Prostate gland (tissue), 2 donors: ENCODE measurements at regions not wholly inside any gene's neighbourhood (a gene's known extent, or its start where the extent isn't known, plus 50 kb on each side); places are given as distances from the start of the nearest gene placed in this dataset.
A peak's percentile ranks its signal among the peaks of the same experiment; 100 is the strongest.

Source experiments
- DNase-seq: peaks from one replicate; pipeline ENCODE4 v3.0.0-alpha.2; 2019; ENCODE audit warnings: low spot score
- H3K27ac ChIP-seq, 2 donors: fragments of 200-600 bp; sonication (generic); 2 replicates each; pipeline ENCODE4 v1.5.1; 2017 to 2019
- H3K27me3 ChIP-seq: fragments of 200-600 bp; sonication (generic); replicated peaks from 2 replicates; pipeline ENCODE4 v1.5.1; 2019; ENCODE audit not compliant: insufficient read depth
- H3K36me3 ChIP-seq, 2 donors: fragments of 200-600 bp; sonication (generic); 1 replicate in 1 of 2; 2 replicates in 1 of 2; pipeline versions ENCODE4 v1.5.1 to v1.8.1; 2017 to 2019
- H3K4me1 ChIP-seq: fragments of 200-600 bp; sonication (generic); replicated peaks from 2 replicates; pipeline ENCODE4 v1.5.1; 2019
- H3K4me3 ChIP-seq, 2 donors: fragments of 200-600 bp; sonication (generic); 2 replicates each; pipeline ENCODE4 v1.5.1; 2017 to 2019
- H3K9me3 ChIP-seq: fragments of 200-600 bp; sonication (generic); 2 replicates; pipeline ENCODE4 v1.5.1; 2017
- POLR2A ChIP-seq: fragments of 450-650 bp; IDR thresholded peaks from one replicate; pipeline ENCODE4 v1.6.1; 2016; ENCODE audit warnings: antibody characterized with exemption, mild to moderate bottlenecking
- POLR2AphosphoS5 ChIP-seq: sonication (generic); formaldehyde crosslinking; IDR thresholded peaks from one replicate; pipeline ENCODE4 v1.6.1; 2017; ENCODE audit warnings: antibody characterized with exemption
- WGBS: methylation state at CpG from one replicate; pipeline ENCODE4 v1.1.5; 2018; 5-methylcytosine and 5-hydroxymethylcytosine counted together
- intact Hi-C: fragments of 100-400 bp; cut with DNase I; formaldehyde crosslinking; loops from one replicate; pipeline ENCODE4 v1.14.2; 2022
- TF ChIP-seq, protein P1 (sequence below), 4 experiments: fragments of 200-600 bp in 2 of 4; fragments of 450-650 bp in 2 of 4; sonication (generic) in 2 of 4; IDR thresholded peaks; 1 replicate in 3 of 4; 2 replicates in 1 of 4; pipeline ENCODE4 v1.5.1; 2016 to 2019; ENCODE audit warnings: antibody characterized with exemption in 4 of 4, mild to moderate bottlenecking in 2 of 4, moderate library complexity in 2 of 4

- intact Hi-C loops = no loop called here
- TF ChIP-seq, protein P1, sequence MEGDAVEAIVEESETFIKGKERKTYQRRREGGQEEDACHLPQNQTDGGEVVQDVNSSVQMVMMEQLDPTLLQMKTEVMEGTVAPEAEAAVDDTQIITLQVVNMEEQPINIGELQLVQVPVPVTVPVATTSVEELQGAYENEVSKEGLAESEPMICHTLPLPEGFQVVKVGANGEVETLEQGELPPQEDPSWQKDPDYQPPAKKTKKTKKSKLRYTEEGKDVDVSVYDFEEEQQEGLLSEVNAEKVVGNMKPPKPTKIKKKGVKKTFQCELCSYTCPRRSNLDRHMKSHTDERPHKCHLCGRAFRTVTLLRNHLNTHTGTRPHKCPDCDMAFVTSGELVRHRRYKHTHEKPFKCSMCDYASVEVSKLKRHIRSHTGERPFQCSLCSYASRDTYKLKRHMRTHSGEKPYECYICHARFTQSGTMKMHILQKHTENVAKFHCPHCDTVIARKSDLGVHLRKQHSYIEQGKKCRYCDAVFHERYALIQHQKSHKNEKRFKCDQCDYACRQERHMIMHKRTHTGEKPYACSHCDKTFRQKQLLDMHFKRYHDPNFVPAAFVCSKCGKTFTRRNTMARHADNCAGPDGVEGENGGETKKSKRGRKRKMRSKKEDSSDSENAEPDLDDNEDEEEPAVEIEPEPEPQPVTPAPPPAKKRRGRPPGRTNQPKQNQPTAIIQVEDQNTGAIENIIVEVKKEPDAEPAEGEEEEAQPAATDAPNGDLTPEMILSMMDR (IDR thresholded peaks at IDR 0.05) = no peak
- TF ChIP-seq POLR2AphosphoS5 = no peak
- no peak for TF ChIP-seq POLR2A
- peak overlapping the region; percentile 6 to 32 for H3K27ac ChIP-seq
- no peak for DNase-seq
- H3K9me3 ChIP-seq = no peaks in the 10 kb centered on the region
- H3K36me3 ChIP-seq = no peaks in the 10 kb centered on the region
- H3K4me3 ChIP-seq = no peak overlapping the region
- H3K4me1 ChIP-seq = no peaks in the 10 kb centered on the region
- no peaks in the 10 kb centered on the region for H3K27me3 ChIP-seq
- WGBS = 95% methylated on average over 9 of the region's 9 CpGs
These were observed 205.1 kb downstream of the ANKRD60 start for GRCh38 chr20:58023346-58023745.

GRCh38 chr20:58022711-58023110 is 205.7 kb downstream of the ANKRD60 start:
- DNase-seq = no peak
- Histone ChIP-seq H3K27ac (peak overlapping the region; percentile 6 to 14), H3K27me3 (no peaks in the 10 kb centered on the region), H3K4me3 (no peak overlapping the region), H3K9me3 (no peaks in the 10 kb centered on the region), H3K36me3 (no peaks in the 10 kb centered on the region), H3K4me1 (peaks cover 3% of the 10 kb centered on the region)
- WGBS = 86% methylated on average over 3 of the region's 3 CpGs
- TF ChIP-seq, protein P1 (IDR thresholded peaks at IDR 0.05) = no peak
- no peak for TF ChIP-seq POLR2A
- no peak for TF ChIP-seq POLR2AphosphoS5
- intact Hi-C loops = no loop called here

GRCh38 chr20:58021481-58021880 is 207.0 kb downstream of the ANKRD60 start:
- WGBS = 83% methylated on average over 7 of the region's 7 CpGs
- Histone ChIP-seq H3K27ac (no peak overlapping the region), H3K4me3 (no peak overlapping the region), H3K36me3 (no peaks in the 10 kb centered on the region), H3K9me3 (no peaks in the 10 kb centered on the region), H3K27me3 (no peaks in the 10 kb centered on the region), H3K4me1 (peaks cover 3% of the 10 kb centered on the region)
- TF ChIP-seq, protein P1 (IDR thresholded peaks at IDR 0.05) = no peak
- TF ChIP-seq POLR2AphosphoS5 (no peak), POLR2A (no peak)
- intact Hi-C loops = no loop called here
- DNase-seq = no peak

- TF ChIP-seq POLR2AphosphoS5 (no peak), POLR2A (no peak)
- TF ChIP-seq, protein P1 (IDR thresholded peaks at IDR 0.05) = no peak
- H3K4me1 ChIP-seq = peaks cover 3% of the 10 kb centered on the region
- no peaks in the 10 kb centered on the region for H3K9me3 ChIP-seq
- H3K27ac ChIP-seq = no peak overlapping the region
- 66% methylated on average over 10 of the region's 10 CpGs for WGBS
- intact Hi-C loops = no loop called here
- DNase-seq = no peak
- no peak overlapping the region for H3K4me3 ChIP-seq
- no peaks in the 10 kb centered on the region for H3K27me3 ChIP-seq
- no peaks in the 10 kb centered on the region for H3K36me3 ChIP-seq
These were observed 207.6 kb downstream of the ANKRD60 start for GRCh38 chr20:58020656-58021454.
